ENCODE measurements at regions not wholly inside any gene's neighbourhood (a gene's known extent, or its start where the extent isn't known, plus 50 kb on each side); places are given as distances from the start of the nearest gene placed in this dataset.

DNA sequence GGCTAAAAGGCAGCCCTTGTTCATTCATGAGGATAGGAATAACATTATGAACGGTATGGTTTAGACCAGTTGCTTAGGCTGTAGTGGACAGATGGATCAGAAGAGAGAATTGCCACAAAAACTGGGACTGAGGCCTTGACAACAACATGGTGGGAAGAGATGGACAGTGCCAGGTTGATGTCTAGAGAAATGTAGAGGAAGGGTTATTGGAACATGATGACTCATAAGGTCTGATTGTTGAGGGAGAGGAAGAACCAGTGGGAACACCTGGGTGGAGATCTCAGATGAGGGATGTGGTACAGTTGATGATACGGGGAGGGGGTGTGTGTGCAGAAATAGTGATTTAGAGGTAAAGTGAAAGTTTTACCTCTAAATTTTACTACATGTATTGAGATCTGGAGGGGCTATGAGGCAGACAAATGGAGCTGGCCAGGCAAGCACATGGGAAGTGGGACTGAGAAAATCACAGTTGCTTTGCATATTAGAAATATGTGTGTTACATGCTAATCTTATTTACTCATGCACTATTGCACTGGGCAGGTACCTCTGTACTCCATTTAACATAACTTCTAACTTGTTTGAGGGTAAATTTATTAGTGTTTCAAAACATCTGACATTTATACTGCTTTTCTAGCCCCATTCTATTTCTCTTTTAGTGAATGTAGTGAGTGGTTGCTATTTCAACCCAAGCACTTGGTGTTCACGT is 65.6 kb downstream of the PLCE1 start:
- H4K20me1 ChIP-seq (ENCODE audit: insufficient read depth, low read length), result no peaks in the 10 kb centered on the region
- H3K27me3 ChIP-seq (replicated peaks; ENCODE audit: insufficient read depth, low read length), result no peaks in the 10 kb centered on the region
- no peak overlapping the region for H2AFZ ChIP-seq (ENCODE audit: low read length)
- no peaks in the 10 kb centered on the region for H3K9me3 ChIP-seq (replicated peaks; ENCODE audit: insufficient read depth, low read length)
- H3K4me3 ChIP-seq (ENCODE audit: low read length), result no peak overlapping the region
- H3F3A ChIP-seq (ENCODE audit: insufficient read depth, low read length), result no peaks in the 10 kb centered on the region
- no peaks in the 10 kb centered on the region for H3K79me2 ChIP-seq (ENCODE audit: low read length)
- no peaks in the 10 kb centered on the region for H3K9me2 ChIP-seq (replicated peaks; ENCODE audit: insufficient read depth, low read length)
- no peak for TF ChIP-seq EZH2 (optimal IDR thresholded peaks at IDR 0.05; ENCODE audit: low read depth, low read length)
- no peak for TF ChIP-seq EZH2phosphoT487 (IDR thresholded peaks at IDR 0.05; ENCODE audit: low read length)
- TF ChIP-seq, protein P1, sequence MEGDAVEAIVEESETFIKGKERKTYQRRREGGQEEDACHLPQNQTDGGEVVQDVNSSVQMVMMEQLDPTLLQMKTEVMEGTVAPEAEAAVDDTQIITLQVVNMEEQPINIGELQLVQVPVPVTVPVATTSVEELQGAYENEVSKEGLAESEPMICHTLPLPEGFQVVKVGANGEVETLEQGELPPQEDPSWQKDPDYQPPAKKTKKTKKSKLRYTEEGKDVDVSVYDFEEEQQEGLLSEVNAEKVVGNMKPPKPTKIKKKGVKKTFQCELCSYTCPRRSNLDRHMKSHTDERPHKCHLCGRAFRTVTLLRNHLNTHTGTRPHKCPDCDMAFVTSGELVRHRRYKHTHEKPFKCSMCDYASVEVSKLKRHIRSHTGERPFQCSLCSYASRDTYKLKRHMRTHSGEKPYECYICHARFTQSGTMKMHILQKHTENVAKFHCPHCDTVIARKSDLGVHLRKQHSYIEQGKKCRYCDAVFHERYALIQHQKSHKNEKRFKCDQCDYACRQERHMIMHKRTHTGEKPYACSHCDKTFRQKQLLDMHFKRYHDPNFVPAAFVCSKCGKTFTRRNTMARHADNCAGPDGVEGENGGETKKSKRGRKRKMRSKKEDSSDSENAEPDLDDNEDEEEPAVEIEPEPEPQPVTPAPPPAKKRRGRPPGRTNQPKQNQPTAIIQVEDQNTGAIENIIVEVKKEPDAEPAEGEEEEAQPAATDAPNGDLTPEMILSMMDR (IDR thresholded peaks at IDR 0.05; ENCODE audit: low read length), result no peak
- no peak overlapping the region for H3K4me2 ChIP-seq (ENCODE audit: low read depth, low read length)
- H3K9ac ChIP-seq (ENCODE audit: low read length), result no peak overlapping the region
- H3K36me3 ChIP-seq (replicated peaks; ENCODE audit: insufficient read depth, low read length), result no peaks in the 10 kb centered on the region
- no peaks in the 10 kb centered on the region for H3K4me1 ChIP-seq (ENCODE audit: low read length)
- no peak overlapping the region for H3K27ac ChIP-seq (ENCODE audit: low read length)
- no peak for DNase-seq

DNA sequence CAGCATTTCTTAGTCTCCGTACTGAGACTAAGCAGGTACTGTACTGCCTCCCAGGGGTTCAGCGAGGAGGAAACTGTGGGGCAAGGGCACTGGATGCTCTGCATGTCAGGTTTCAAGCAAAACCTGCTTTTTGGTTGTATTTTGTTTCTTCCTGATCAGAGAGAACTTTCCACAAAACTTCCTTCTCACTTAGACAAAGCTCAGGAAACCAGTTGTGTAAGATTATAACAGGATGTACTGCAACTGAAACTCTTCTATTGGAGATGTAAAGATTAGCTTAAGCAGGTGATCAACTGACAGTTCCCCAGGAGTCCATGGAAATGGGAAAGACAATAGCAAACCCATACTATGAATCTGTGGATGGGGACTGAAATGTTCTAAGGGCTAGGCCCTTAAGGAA is 67.3 kb downstream of the PLCE1 start:
- no peak overlapping the region for H3K4me3 ChIP-seq (ENCODE audit: low read length)
- no peaks in the 10 kb centered on the region for H3F3A ChIP-seq (ENCODE audit: insufficient read depth, low read length)
- TF ChIP-seq EZH2 (optimal IDR thresholded peaks at IDR 0.05; ENCODE audit: low read depth, low read length) (no peak), EZH2phosphoT487 (IDR thresholded peaks at IDR 0.05; ENCODE audit: low read length) (no peak)
- TF ChIP-seq, protein P1 (IDR thresholded peaks at IDR 0.05; ENCODE audit: low read length), result no peak
- H3K79me2 ChIP-seq (ENCODE audit: low read length), result no peaks in the 10 kb centered on the region
- no peak overlapping the region for H3K4me2 ChIP-seq (ENCODE audit: low read depth, low read length)
- H3K27ac ChIP-seq (ENCODE audit: low read length), result no peak overlapping the region
- no peaks in the 10 kb centered on the region for H4K20me1 ChIP-seq (ENCODE audit: insufficient read depth, low read length)
- no peaks in the 10 kb centered on the region for H3K9me3 ChIP-seq (replicated peaks; ENCODE audit: insufficient read depth, low read length)
- DNase-seq, result no peak
- H3K36me3 ChIP-seq (replicated peaks; ENCODE audit: insufficient read depth, low read length), result no peaks in the 10 kb centered on the region
- no peaks in the 10 kb centered on the region for H3K27me3 ChIP-seq (replicated peaks; ENCODE audit: insufficient read depth, low read length)
- no peak overlapping the region for H2AFZ ChIP-seq (ENCODE audit: low read length)
- no peak overlapping the region for H3K9ac ChIP-seq (ENCODE audit: low read length)
- no peaks in the 10 kb centered on the region for H3K9me2 ChIP-seq (replicated peaks; ENCODE audit: insufficient read depth, low read length)
- H3K4me1 ChIP-seq (ENCODE audit: low read length), result no peaks in the 10 kb centered on the region

DNA sequence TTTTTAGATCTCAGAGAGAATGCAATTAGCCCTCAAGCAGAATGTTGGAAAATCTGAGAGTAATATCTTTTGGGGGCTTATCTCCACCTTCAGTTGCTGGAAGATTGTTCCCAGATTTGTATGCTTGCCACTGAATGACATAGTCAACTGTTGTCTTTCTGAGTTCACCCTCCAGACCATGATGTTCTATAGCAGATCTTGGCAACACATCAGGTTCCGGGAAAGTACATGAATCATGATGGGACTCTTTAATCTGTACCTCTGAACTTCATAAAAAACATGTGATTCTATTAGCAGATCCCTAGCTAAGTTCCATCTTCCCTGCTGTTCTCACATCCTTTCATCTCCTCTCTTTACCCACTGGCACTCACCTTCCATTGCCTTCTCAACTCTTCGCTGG is 68.9 kb downstream of the PLCE1 start:
- Histone ChIP-seq H2AFZ (ENCODE audit: low read length) (no peak overlapping the region), H3K27ac (ENCODE audit: low read length) (no peak overlapping the region), H3F3A (ENCODE audit: insufficient read depth, low read length) (no peaks in the 10 kb centered on the region), H3K36me3 (replicated peaks; ENCODE audit: insufficient read depth, low read length) (no peaks in the 10 kb centered on the region), H3K79me2 (ENCODE audit: low read length) (no peaks in the 10 kb centered on the region), H3K27me3 (replicated peaks; ENCODE audit: insufficient read depth, low read length) (no peaks in the 10 kb centered on the region), H3K9me3 (replicated peaks; ENCODE audit: insufficient read depth, low read length) (no peaks in the 10 kb centered on the region), H3K9ac (ENCODE audit: low read length) (no peak overlapping the region), H4K20me1 (ENCODE audit: insufficient read depth, low read length) (no peaks in the 10 kb centered on the region), H3K4me1 (ENCODE audit: low read length) (no peaks in the 10 kb centered on the region), H3K4me2 (ENCODE audit: low read depth, low read length) (no peak overlapping the region), H3K4me3 (ENCODE audit: low read length) (no peak overlapping the region), H3K9me2 (replicated peaks; ENCODE audit: insufficient read depth, low read length) (no peaks in the 10 kb centered on the region)
- TF ChIP-seq EZH2 (optimal IDR thresholded peaks at IDR 0.05; ENCODE audit: low read depth, low read length) (no peak), EZH2phosphoT487 (IDR thresholded peaks at IDR 0.05; ENCODE audit: low read length) (no peak)
- TF ChIP-seq, protein P1 (IDR thresholded peaks at IDR 0.05; ENCODE audit: low read length), result no peak
- DNase-seq, result no peak
